HEK293T (cell line): ENCODE measurements at regions not wholly inside any gene's neighbourhood (a gene's known extent, or its start where the extent isn't known, plus 50 kb on each side); places are given as distances from the start of the nearest gene placed in this dataset.
"Not testable (repeated sequence)": the region's sequence is repeated elsewhere in the genome, so short reads cannot be mapped to it uniquely, and the experiment has no call there.

Source experiments
- CTCF ChIA-PET: fragments of 350-600 bp; formaldehyde crosslinking; extraction: SDS; loops from one replicate; lab custom pipeline; 2021; ENCODE audit warnings: antibody characterized with exemption, inconsistent platforms; lab: Yijun Ruan, JAX
- POLR2A ChIA-PET: fragments of 350-600 bp; formaldehyde crosslinking; extraction: SDS; loops from one replicate; lab custom pipeline; 2020; ENCODE audit warnings: antibody characterized with exemption, inconsistent platforms; lab: Yijun Ruan, JAX
- DNase-seq: peaks from one replicate; pipeline ENCODE4 v3.0.0; 2012; ENCODE audit warnings: mixed read lengths; ENCODE audit errors: extremely low spot score
- ARNT ChIP-seq: fragments of 450-650 bp; IDR thresholded peaks from 2 replicates; pipeline ENCODE4 v1.6.1; 2017; ENCODE audit warnings: mild to moderate bottlenecking
- BHLHE40 ChIP-seq: fragments of 450-650 bp; IDR thresholded peaks from 2 replicates; pipeline ENCODE4 v1.6.1; 2016; ENCODE audit warnings: mild to moderate bottlenecking, moderate library complexity, borderline replicate concordance
- CTBP1 ChIP-seq: fragments of 450-650 bp; IDR thresholded peaks from 2 replicates; pipeline ENCODE4 v1.6.1; 2016; ENCODE audit warnings: borderline replicate concordance
- ELF4 ChIP-seq: fragments of 450-650 bp; IDR thresholded peaks from 2 replicates; pipeline ENCODE4 v1.6.1; 2017; ENCODE audit warnings: antibody characterized with exemption
- FOXA1 ChIP-seq: fragments of 450-650 bp; IDR thresholded peaks from 2 replicates; pipeline ENCODE4 v1.6.1; 2016; ENCODE audit warnings: mild to moderate bottlenecking
- FOXK2 ChIP-seq: fragments of 450-650 bp; IDR thresholded peaks from 2 replicates; pipeline ENCODE4 v1.6.1; 2016; ENCODE audit warnings: mild to moderate bottlenecking
- FOXM1 ChIP-seq: fragments of 450-650 bp; IDR thresholded peaks from 2 replicates; pipeline ENCODE4 v1.6.1; 2017; ENCODE audit warnings: mild to moderate bottlenecking, borderline replicate concordance
- HDGF ChIP-seq: fragments of 450-650 bp; IDR thresholded peaks from 2 replicates; pipeline ENCODE4 v1.6.1; 2017; ENCODE audit warnings: antibody characterized with exemption, borderline replicate concordance
- L3MBTL2 ChIP-seq: fragments of 450-650 bp; conservative IDR thresholded peaks from 2 replicates; pipeline ENCODE4 v1.6.1; 2016; ENCODE audit warnings: mild to moderate bottlenecking
- LEF1 ChIP-seq: fragments of 450-650 bp; IDR thresholded peaks from 2 replicates; pipeline ENCODE4 v1.6.1; 2017; ENCODE audit warnings: mild to moderate bottlenecking, borderline replicate concordance
- NFRKB ChIP-seq: fragments of 450-650 bp; IDR thresholded peaks from 2 replicates; pipeline ENCODE4 v1.6.1; 2016; ENCODE audit warnings: mild to moderate bottlenecking, moderate library complexity
- SP1 ChIP-seq: fragments of 450-650 bp; IDR thresholded peaks from 2 replicates; pipeline ENCODE4 v1.6.1; 2017
- SUZ12 ChIP-seq: fragments of 450-650 bp; IDR thresholded peaks from 2 replicates; pipeline ENCODE4 v1.6.1; 2016; ENCODE audit warnings: mild to moderate bottlenecking
- TARDBP ChIP-seq: fragments of 450-650 bp; IDR thresholded peaks from 2 replicates; pipeline ENCODE4 v1.6.1; 2016
- ZNF384 ChIP-seq: fragments of 450-650 bp; IDR thresholded peaks from 2 replicates; pipeline ENCODE4 v1.6.1; 2016
- TF ChIP-seq, protein P1 (sequence below): fragments of 450-650 bp; IDR thresholded peaks from 2 replicates; pipeline ENCODE4 v1.6.1; 2016

DNA sequence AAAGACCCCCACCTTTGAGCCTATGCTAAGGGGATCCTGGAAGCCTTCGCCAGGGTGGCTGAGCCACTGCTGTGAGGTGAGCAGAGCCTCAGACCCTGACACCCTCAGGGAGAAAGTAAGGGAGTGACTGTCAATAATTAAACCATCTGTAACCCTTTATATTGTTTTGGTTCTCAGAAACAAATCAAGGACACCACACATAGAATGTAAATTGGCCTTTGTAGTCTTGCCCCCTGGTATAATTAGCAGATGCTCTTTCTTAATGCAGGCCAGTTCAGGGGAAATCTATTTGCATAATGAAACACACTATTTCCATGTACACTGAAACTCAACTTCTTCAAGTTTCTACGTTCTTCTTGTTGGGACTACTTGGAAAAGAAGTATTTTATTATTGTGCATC lies 127.7 kb upstream of the EDNRB start:
- ChIA-PET POLR2A (no interaction called here), CTCF (no interaction called here)
- DNase-seq = no peak
- no peak for TF ChIP-seq ELF4
- TF ChIP-seq FOXM1 = no peak
- no peak for TF ChIP-seq TARDBP
- TF ChIP-seq CTBP1 = no peak
- TF ChIP-seq L3MBTL2 = no peak
- TF ChIP-seq SUZ12 = no peak
- no peak for TF ChIP-seq ZNF384
- no peak for TF ChIP-seq SP1
- TF ChIP-seq LEF1 = no peak
- TF ChIP-seq ARNT = no peak
- no peak for TF ChIP-seq BHLHE40
- TF ChIP-seq HDGF = no peak

DNA sequence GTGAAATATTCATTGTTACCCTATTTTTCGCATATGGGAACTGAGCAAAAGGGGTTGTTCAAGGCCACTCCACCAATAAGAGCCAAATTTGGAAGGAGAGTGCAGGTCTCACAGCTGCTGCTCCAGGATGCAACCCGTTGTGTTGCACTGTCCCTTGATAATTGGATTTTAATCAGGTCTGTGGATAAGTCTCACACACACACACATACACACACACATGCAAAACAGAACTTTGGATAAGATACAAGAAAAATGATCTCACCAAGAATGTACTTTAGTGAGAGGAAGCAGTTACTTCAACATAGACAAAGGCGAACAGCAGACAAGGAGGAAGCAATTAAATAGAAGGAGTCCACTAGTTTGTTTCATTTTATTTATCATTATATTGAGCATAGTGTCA lies 127.3 kb upstream of the EDNRB start:
- no peak for DNase-seq
- ChIA-PET CTCF (interaction anchor here (0.7 kb wide), 1 partner anchor 1418 kb away, joined by 3 read pairs; no protein-coding TSS in a partner anchor), POLR2A (no interaction called here)
- TF ChIP-seq FOXM1 = no peak
- no peak for TF ChIP-seq ZNF384
- TF ChIP-seq NFRKB = no peak
- TF ChIP-seq L3MBTL2 = no peak
- no peak for TF ChIP-seq BHLHE40
- no peak for TF ChIP-seq FOXK2
- TF ChIP-seq TARDBP = no peak
- TF ChIP-seq ELF4 = no peak
- TF ChIP-seq HDGF = no peak
- no peak for TF ChIP-seq LEF1
- TF ChIP-seq ARNT = no peak
- no peak for TF ChIP-seq SP1
- TF ChIP-seq, protein P1, sequence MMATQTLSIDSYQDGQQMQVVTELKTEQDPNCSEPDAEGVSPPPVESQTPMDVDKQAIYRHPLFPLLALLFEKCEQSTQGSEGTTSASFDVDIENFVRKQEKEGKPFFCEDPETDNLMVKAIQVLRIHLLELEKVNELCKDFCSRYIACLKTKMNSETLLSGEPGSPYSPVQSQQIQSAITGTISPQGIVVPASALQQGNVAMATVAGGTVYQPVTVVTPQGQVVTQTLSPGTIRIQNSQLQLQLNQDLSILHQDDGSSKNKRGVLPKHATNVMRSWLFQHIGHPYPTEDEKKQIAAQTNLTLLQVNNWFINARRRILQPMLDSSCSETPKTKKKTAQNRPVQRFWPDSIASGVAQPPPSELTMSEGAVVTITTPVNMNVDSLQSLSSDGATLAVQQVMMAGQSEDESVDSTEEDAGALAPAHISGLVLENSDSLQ = no peak
- no peak for TF ChIP-seq CTBP1
- TF ChIP-seq FOXA1 = no peak
- no peak for TF ChIP-seq SUZ12

DNA sequence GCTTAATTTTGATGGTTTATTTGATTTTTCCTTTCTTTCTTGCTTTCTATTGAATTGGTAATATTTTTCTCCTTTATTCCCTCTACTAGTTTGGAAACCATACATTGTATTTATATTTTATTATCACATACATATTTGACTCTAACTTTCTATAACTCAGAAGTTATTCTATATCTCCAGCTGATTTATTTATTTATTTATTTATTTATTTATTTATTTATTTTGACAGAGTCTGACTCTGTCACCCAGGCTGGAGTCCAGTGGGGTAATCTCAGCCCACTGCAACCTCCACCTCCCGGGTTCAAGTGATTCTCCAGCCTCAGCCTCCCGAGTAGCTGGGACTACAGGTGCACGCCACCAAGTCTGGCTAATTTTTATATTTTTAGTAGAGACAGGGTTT lies 122.7 kb upstream of the EDNRB start:
- CTCF ChIA-PET = interaction anchor here (1.0 kb wide), 1 partner anchor 17 kb away, joined by 3 read pairs; no protein-coding TSS in a partner anchor
- POLR2A ChIA-PET = not testable (repeated sequence)

DNA sequence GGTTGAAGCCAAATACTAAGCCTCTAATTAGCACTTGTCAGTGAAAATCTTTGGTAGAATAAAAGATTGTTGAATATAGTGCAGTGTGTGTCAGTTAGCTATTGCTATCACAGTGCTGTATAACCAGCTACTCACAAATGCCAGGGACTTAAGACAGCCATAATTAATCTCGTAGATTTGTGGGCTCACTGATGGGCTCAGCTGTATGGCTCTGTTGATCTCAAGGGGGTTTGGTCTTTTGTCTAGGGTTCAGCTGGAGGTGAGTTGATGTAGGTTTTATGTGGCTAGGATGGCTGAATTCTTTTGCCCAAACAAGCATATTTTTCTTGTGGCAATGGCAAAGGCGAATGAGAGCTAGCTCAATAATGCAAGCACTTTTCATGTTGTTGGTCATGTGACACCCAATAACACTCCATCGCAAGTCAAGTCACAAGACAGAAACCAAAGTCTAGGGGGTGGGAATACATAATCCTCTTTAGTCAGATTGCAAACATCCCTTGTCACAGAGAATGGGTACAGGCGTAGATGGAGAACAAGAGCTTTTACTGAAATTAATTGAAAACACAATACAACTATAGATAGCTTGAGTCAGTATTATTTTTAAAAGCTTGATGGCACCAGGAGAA lies 121.7 kb upstream of the EDNRB start:
- ChIA-PET CTCF (interaction anchor here (0.6 kb wide), 2 partner anchors 20 to 288 kb away, joined by 4 read pairs; no protein-coding TSS in a partner anchor), POLR2A (no interaction called here)
- DNase-seq = no peak
- TF ChIP-seq ARNT = no peak
- TF ChIP-seq HDGF = no peak
- no peak for TF ChIP-seq FOXK2
- TF ChIP-seq CTBP1 = no peak

More for the DNA sequence above, 122.7 kb upstream of the EDNRB start:
- not testable (repeated sequence) for DNase-seq

DNA sequence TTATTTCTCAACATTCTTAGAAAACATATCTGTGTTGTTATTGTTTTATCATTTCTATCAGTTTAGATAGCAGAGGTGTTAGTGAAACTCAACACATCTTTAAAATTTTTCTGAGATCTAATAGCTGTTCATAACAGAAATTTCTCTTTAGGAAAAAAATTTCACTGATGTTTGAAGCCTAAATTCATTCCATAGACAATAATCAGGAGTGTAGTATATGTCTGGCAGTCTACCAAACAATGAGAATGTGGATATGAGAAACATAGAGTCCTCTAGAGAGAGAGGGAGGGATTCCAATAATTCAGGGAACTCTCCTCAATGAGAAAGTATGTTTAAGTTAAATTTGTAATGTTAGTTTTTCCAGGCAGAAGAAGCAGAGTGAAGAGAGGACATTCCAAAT lies 118.2 kb upstream of the EDNRB start:
- POLR2A ChIA-PET = no interaction called here
- CTCF ChIA-PET = interaction anchor here (0.6 kb wide), 1 partner anchor 100 kb away, joined by 10 read pairs; no protein-coding TSS in a partner anchor
- no peak for TF ChIP-seq L3MBTL2
- no peak for TF ChIP-seq SP1
- no peak for TF ChIP-seq CTBP1
- no peak for TF ChIP-seq FOXA1
- TF ChIP-seq FOXM1 = no peak
- TF ChIP-seq FOXK2 = no peak
- TF ChIP-seq ZNF384 = no peak
- TF ChIP-seq NFRKB = no peak
- TF ChIP-seq BHLHE40 = no peak
- TF ChIP-seq HDGF = no peak
- TF ChIP-seq SUZ12 = no peak
- TF ChIP-seq ARNT = no peak
- TF ChIP-seq TARDBP = no peak
- TF ChIP-seq, protein P1 = no peak
- no peak for TF ChIP-seq ELF4
- no peak for TF ChIP-seq LEF1
- no peak for DNase-seq

DNA sequence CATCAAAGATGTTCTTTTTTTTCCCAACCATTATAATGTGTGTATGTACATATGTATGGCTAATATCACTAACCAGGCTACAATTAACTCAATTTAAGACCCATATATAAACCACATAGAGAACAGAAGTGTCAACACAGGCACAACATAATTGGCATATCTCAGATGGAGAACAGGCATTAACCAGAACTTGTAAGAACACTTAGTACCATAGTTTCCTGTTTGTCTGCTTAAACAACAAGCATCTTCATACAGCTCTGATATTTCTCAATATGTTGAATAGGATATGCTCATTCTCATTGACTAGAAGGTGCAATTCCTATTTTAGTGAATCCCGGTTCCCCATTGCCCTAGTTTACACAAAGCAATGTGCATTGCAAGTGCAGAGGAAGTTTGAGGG lies 116.9 kb upstream of the EDNRB start:
- POLR2A ChIA-PET = no interaction called here
- no peak for DNase-seq
- TF ChIP-seq SUZ12 = no peak
- TF ChIP-seq HDGF = no peak
- no peak for TF ChIP-seq CTBP1
- no peak for TF ChIP-seq ELF4
- no peak for TF ChIP-seq LEF1
- no peak for TF ChIP-seq NFRKB
- TF ChIP-seq FOXK2 = no peak
- TF ChIP-seq TARDBP = no peak
- TF ChIP-seq ARNT = no peak
- TF ChIP-seq BHLHE40 = no peak
- TF ChIP-seq ZNF384 = no peak
- TF ChIP-seq L3MBTL2 = no peak
- TF ChIP-seq FOXA1 = no peak
- no peak for TF ChIP-seq SP1
- no peak for TF ChIP-seq FOXM1
- TF ChIP-seq, protein P1 = no peak
- CTCF ChIA-PET = no interaction called here
